Type B pancreatic cell (in vitro differentiated cells): ENCODE measurements at regions not wholly inside any gene's neighbourhood (a gene's known extent, or its start where the extent isn't known, plus 50 kb on each side); places are given as distances from the start of the nearest gene placed in this dataset.
A peak's percentile ranks its signal among the peaks of the same experiment; 100 is the strongest.

Experiments used
- DNase-seq: peaks from one replicate; pipeline ENCODE4 v3.0.0; 2021; ENCODE audit warnings: mixed read lengths; ENCODE audit not compliant: unreplicated experiment; ENCODE audit errors: extremely low spot score
- H3K27ac Mint-ChIP-seq: 2 replicates; pipeline ENCODE4 v1.8.0; 2021; ENCODE audit warnings: mild to moderate bottlenecking, mixed read lengths
- H3K27me3 Mint-ChIP-seq: 2 replicates; pipeline ENCODE4 v1.8.0; 2021; ENCODE audit warnings: mixed read lengths
- H3K36me3 Mint-ChIP-seq: 2 replicates; pipeline ENCODE4 v1.8.0; 2021; ENCODE audit warnings: mixed read lengths
- H3K4me1 Mint-ChIP-seq: one replicate; pipeline ENCODE4 v1.8.0; 2021; ENCODE audit warnings: mixed read lengths; ENCODE audit not compliant: unreplicated experiment
- H3K4me3 Mint-ChIP-seq: 2 replicates; pipeline ENCODE4 v1.8.0; 2021; ENCODE audit warnings: mild to moderate bottlenecking, mixed read lengths
- H3K9me3 Mint-ChIP-seq: 2 replicates; pipeline ENCODE4 v1.8.0; 2021; ENCODE audit warnings: mixed read lengths
- CTCF ChIP-seq: fragments of 200-600 bp; sonication (generic); conservative IDR thresholded peaks from 2 replicates; pipeline ENCODE4 v1.5.0; 2021; ENCODE audit warnings: antibody characterized with exemption, mild to moderate bottlenecking

GRCh38 chr18:56003009-56003719 is 415.2 kb upstream of the TCF4 start:
- Mint-ChIP-seq H3K4me1 (peaks cover 17% of the 10 kb centered on the region), H3K4me3 (no peak overlapping the region), H3K27me3 (no peaks in the 10 kb centered on the region), H3K36me3 (no peaks in the 10 kb centered on the region), H3K9me3 (no peaks in the 10 kb centered on the region), H3K27ac (no peak overlapping the region)
- DNase-seq = no peak
- no peak for TF ChIP-seq CTCF

GRCh38 chr18:56001576-56001975 is 413.6 kb upstream of the TCF4 start:
- H3K4me3 Mint-ChIP-seq = no peak overlapping the region
- H3K9me3 Mint-ChIP-seq = no peaks in the 10 kb centered on the region
- H3K27ac Mint-ChIP-seq = no peak overlapping the region
- H3K27me3 Mint-ChIP-seq = no peaks in the 10 kb centered on the region
- H3K36me3 Mint-ChIP-seq = no peaks in the 10 kb centered on the region
- peak; percentile 36 for TF ChIP-seq CTCF
- peaks cover 30% of the 10 kb centered on the region for H3K4me1 Mint-ChIP-seq
- DNase-seq = no peak

GRCh38 chr18:56000041-56000440 is 412.0 kb upstream of the TCF4 start:
- Mint-ChIP-seq H3K4me1 (peaks cover 30% of the 10 kb centered on the region), H3K36me3 (no peaks in the 10 kb centered on the region), H3K4me3 (no peak overlapping the region), H3K9me3 (no peaks in the 10 kb centered on the region), H3K27ac (no peak overlapping the region), H3K27me3 (no peaks in the 10 kb centered on the region)
- no peak for DNase-seq
- TF ChIP-seq CTCF = no peak

- H3K4me3 Mint-ChIP-seq = no peak overlapping the region
- no peak for TF ChIP-seq CTCF
- H3K36me3 Mint-ChIP-seq = no peaks in the 10 kb centered on the region
- no peaks in the 10 kb centered on the region for H3K9me3 Mint-ChIP-seq
- no peak overlapping the region for H3K27ac Mint-ChIP-seq
- DNase-seq = no peak
- H3K27me3 Mint-ChIP-seq = no peaks in the 10 kb centered on the region
- H3K4me1 Mint-ChIP-seq = peaks cover 30% of the 10 kb centered on the region
Observed at GRCh38 chr18:55999641-56000040, 411.6 kb upstream of the TCF4 start.

- Mint-ChIP-seq H3K27me3 (no peaks in the 10 kb centered on the region), H3K4me3 (no peak overlapping the region), H3K27ac (no peak overlapping the region), H3K9me3 (no peaks in the 10 kb centered on the region), H3K36me3 (no peaks in the 10 kb centered on the region), H3K4me1 (peaks cover 30% of the 10 kb centered on the region)
- TF ChIP-seq CTCF = no peak
- no peak for DNase-seq
Observed at GRCh38 chr18:55998801-55999385, 410.9 kb upstream of the TCF4 start.
